T-helper 22 cell (primary cell): ENCODE measurements at regions not wholly inside any gene's neighbourhood (a gene's known extent, or its start where the extent isn't known, plus 50 kb on each side); places are given as distances from the start of the nearest gene placed in this dataset.
"Not testable (repeated sequence)": the region's sequence is repeated elsewhere in the genome, so short reads cannot be mapped to it uniquely, and the experiment has no call there.

ENCODE experiments used
- DNase-seq: peaks from one replicate; pipeline ENCODE4 v3.0.0-alpha.2; 2020; ENCODE audit warnings: low read depth

DNA sequence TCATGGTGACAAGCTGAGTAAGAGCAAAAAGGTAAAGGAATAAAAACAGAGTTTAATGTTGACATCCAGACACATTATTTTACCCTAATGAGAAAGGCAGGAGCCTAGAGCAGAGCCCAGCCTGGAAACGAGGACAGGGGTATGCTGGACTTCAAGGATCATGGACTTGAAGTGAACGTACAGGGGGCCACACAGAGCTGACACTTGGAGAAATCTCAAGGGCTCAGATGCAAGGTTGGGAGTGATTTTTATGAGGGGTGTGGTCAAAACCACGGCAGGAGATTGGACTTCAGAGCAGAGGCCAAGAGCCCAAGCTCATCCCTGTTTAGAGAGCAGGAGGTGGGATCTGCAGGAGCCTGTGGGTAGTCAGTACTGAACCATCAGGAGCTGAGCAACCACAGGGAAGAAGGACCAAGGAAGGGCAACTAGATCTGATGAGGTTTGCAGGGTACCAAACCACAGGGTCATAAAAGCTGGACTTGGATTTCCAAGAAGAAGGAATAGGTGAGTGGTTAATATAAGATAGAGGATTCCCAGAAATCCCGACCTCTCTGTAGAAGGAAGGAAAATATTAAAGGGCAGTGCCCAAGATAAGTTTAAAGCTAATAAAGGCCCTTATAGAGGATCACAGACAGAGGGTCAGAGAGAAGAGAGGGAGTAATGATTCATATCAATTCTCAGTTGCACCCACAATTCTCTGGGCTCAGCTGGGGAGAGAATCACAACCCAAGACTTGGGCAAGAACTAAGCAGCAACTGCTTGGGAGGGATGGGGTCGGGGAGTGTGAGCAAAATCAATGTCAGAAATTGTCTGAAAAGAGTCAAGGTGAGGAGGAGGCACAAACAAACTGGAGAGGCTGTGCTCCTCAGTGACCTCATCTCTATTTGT is 331.7 kb downstream of the SOX9 start:
- DNase-seq: no peak

DNA sequence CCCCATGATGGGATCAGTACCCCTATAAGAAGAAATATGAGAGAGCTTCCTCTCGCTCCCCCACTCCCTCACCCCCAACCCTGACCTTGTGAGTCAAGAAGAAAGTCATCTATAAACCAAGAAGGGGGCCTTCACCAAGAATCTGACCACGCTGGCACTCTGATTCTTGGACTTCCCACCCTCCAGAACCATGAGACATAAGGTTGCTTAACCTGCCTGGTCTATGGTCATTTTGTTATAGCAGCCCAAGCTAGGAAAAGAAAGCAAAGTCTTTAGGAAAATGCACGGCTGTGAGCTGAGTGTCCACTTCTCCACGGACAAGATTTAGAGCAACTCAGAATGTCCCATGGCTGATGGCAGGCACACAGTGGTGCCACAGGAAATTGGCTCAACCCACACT is 333.5 kb downstream of the SOX9 start:
- no peak for DNase-seq

DNA sequence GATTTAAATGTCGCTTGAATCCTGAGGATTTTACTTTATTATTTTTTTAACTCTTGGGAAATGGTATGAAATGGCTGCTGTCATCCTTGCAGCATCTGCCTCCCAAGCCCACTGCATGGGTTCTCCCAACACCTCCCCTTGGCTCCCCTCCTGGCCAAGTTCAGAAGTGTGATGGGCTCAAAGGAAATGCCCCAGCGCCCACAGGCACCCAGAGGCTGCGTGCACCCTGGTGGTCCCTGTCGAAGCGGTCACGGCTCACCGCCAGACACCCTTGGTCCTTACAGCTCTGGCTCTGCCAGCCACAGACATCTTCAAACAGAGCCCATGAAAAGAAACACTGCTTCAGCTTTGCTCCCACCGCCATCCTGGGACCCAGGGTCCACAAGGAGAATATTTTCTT is 334.7 kb downstream of the SOX9 start:
- DNase-seq: no peak

- no peak for DNase-seq
These were observed 335.3 kb downstream of the SOX9 start for GRCh38 chr17:72456075-72456474.

GRCh38 chr17:72457712-72458111 is 336.9 kb downstream of the SOX9 start:
- no peak for DNase-seq

- DNase-seq: no peak
These were observed 337.5 kb downstream of the SOX9 start for GRCh38 chr17:72458301-72458700.

GRCh38 chr17:72460711-72461110 is 339.9 kb downstream of the SOX9 start:
- DNase-seq: no peak

- DNase-seq: no peak
These were observed 340.9 kb downstream of the SOX9 start for GRCh38 chr17:72461757-72462156.

- DNase-seq: no peak
These were observed 341.6 kb downstream of the SOX9 start for GRCh38 chr17:72462407-72462806.

GRCh38 chr17:72462814-72463213 is 342.0 kb downstream of the SOX9 start:
- no peak for DNase-seq

GRCh38 chr17:72463287-72464102 is 342.7 kb downstream of the SOX9 start:
- no peak for DNase-seq

DNA sequence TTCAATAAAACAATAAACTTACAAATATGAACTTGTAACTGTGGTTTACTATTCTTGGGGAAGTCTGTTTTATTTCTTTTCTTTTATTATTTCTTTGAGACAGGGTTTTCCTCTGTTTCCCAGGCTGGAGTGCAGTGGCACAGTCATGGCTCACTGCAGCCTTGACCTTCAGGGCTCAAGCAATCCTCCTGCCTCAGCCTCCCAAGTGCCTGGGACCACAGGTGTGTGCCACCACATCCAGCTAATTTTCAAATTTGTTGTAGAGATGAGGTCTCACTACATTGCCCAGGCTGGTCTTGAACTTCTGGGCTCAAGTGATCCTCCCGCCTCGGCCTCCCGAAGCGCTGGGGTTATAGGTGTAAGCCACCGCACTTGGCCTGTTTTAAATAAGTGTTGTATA is 343.4 kb downstream of the SOX9 start:
- DNase-seq: not testable (repeated sequence)

DNA sequence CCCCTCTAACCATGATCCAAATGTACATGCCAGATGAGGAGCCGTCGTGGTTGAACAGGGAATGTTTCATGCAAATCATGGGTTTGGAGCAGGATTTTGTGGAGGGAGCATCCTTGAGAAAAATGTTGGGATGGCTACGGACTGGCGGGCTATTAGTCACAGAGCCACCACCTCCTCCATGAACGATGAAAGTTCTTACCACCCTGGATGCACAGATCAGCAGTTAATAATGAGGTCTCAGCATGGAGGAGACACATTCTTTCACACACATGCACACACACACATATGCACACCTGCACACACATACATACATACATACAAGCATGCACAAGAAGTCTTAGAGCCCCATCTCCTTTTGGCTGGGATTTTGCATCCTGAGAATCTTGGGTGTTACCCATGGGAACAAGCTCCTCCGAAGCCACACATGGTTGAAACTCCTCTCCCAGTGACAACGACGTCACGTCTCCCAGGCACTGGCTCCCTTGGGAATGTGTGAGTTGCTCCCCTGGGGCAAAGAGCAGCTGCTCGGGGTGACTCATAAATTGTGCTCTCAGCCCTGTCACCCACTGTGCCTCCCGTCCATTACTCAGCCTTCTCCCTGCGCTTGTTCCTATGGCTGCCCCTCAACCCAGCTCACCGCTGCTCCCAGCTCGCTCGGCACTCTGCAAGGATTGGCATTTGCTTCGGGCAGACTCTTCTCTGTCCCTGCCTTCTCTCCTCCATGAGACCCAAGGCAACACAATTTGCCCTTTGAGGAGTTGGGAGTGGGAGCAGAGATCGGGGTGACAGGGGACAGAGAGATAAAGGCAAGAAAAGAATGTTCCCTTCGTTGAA is 344.6 kb downstream of the SOX9 start:
- DNase-seq: no peak

GRCh38 chr17:72466199-72466598 is 345.4 kb downstream of the SOX9 start:
- DNase-seq: no peak

DNA sequence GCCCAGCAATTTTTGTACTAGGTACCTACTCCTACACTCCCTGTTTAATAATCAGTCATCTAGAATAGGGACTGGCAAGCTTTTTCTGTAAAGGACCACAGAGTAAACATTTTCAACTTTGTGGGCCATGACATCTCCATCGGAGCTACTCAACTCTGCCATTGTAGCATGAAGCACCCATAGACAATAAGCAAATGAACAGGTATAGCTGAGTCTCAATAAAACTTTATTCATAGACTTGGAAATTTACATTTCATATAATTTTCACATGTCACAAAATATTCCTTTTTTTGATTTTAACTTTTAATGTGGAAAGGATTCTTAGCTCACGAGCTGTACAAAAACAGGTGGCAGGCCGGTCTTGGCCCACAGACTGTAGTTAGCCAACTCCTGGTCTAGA is 345.8 kb downstream of the SOX9 start:
- DNase-seq: no peak

DNA sequence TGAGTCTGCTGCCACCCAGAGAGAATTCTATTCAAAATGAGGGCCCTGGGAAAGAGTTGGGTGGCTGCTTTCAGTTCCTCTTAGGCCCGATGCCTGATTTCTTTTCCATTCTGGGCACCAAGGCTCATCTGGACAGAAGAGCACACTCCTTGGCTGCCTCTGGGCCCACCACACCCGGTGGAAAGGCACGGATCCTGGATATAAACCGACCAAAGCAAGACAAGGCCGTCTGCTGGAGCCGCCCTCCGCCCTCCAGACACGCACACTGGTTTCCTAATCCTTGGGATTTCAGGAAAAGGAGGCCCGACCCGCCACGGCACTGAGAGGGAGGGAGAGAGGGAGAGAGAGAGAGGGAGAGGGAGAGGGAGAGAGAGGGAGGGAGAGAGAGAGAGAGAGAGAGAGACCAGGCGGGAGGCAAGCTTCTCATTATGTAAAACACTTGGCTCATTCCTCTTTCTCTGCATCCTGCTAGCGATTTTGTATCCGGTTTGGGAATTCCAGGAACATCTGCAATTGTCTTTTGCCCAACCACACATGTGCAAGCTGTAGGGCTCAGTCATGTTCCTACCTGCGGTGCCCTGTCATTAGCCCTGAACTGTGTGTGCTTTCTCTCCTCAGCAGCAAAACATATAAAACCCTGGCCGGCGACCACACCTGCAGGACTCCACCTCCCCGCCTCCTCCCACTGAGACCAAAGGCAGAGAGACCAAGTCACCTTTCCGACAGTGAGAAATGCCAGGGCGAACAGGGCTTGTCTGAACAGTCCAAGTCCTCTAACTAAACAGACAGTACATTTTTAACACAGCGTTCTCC is 347.2 kb downstream of the SOX9 start:
- DNase-seq: no peak

GRCh38 chr17:72468841-72469240 is 348.0 kb downstream of the SOX9 start:
- no peak for DNase-seq

DNA sequence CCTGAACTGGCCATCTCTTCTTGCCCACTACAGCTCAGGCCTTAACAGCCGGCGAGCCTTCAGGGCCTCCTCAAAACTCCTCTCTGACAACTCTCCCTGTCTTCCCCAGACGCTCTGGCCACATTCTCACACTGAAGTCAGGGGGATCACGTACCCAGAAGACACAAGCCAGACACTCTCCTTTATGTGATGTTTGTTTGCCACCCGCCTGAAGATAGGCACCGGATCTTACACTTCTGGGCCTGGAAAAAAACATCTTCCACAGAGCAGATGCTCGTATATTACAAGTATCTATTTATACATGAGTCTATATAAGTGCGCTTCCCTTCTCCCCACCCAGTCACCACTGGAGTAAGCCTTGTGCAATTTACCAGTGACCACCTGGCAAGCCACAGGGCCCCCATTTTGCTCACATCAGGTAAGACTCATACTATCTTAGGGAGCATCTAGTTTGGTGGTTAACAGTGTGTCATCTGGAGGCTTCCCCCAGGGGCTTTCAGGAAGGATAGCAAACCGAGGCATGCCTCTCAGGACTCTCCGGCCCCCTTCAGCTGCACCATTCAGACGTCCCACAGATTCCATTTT is 349.4 kb downstream of the SOX9 start:
- no peak for DNase-seq

GRCh38 chr17:72470734-72471133 is 349.9 kb downstream of the SOX9 start:
- no peak for DNase-seq

DNA sequence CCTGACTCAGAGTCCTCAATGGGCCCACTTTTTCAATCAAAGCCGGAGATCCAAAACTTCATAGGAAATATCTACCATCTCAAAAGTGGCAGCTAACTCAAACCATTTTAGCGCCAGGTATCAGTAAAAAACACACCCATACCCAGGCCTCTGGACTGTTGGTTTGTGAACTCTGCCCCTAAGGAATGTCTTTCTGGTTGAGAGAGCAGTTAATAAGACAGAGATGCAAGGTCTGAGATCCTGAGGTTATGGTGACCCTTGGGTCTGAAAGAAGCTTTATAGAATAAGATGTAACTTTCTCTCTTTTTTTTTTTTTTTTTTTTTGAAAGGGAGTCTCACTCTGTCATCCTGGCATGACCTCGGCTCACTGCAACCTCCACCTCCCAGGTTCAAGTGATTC is 350.5 kb downstream of the SOX9 start:
- no peak for DNase-seq

- DNase-seq: no peak
These were observed 351.3 kb downstream of the SOX9 start for GRCh38 chr17:72472106-72472505.
